ENCODE measurements at regions not wholly inside any gene's neighbourhood (a gene's known extent, or its start where the extent isn't known, plus 50 kb on each side); places are given as distances from the start of the nearest gene placed in this dataset.

GRCh38 chr10:121002586-121003205, 151.5 kb downstream of the WDR11 start:
- no peak for TF ChIP-seq CTCF (IDR thresholded peaks at IDR 0.05; ENCODE audit: insufficient read depth, low read length, poor library complexity, severe bottlenecking)
- TF ChIP-seq EZH2phosphoT487 (conservative IDR thresholded peaks at IDR 0.05; ENCODE audit: low read length) = no peak
